IMR-90 (cell line): ENCODE measurements at regions not wholly inside any gene's neighbourhood (a gene's known extent, or its start where the extent isn't known, plus 50 kb on each side); places are given as distances from the start of the nearest gene placed in this dataset.

Source experiments
- ATAC-seq: fragments of 200-7000 bp; cut with Tn5 transposase; 2 replicates; pipeline ENCODE4 v1.9.1; 2020; ENCODE audit warnings: low read depth, mild to moderate bottlenecking, moderate library complexity
- BruUV-seq: library from RNA; stranded (reverse); fragments of 400-500 nt; replicated peaks from 2 replicates; lab custom pipeline; 2021; lab: Mats Ljungman, UMichigan
- CTCF ChIA-PET: fragments of 300-600 bp; formaldehyde crosslinking; extraction: SDS; loops from one replicate; lab custom pipeline; 2021; ENCODE audit warnings: antibody characterized with exemption; lab: Yijun Ruan, JAX
- POLR2A ChIA-PET: fragments of 300-600 bp; sonication (Branson Sonifier 250); formaldehyde crosslinking; loops from one replicate; lab custom pipeline; 2022; ENCODE audit warnings: antibody characterized with exemption; ENCODE audit not compliant: unreplicated experiment; lab: Charles Lee
- DNase-seq: peaks from one replicate; pipeline ENCODE4 v3.0.0; 2013
- H2AFZ ChIP-seq: replicated peaks from 2 replicates; pipeline ENCODE3; 2013; ENCODE audit warnings: low read length, mild to moderate bottlenecking; ENCODE audit not compliant: poor library complexity
- H2AK5ac ChIP-seq: 2 replicates; pipeline ENCODE4 v1.6.1; 2013; ENCODE audit warnings: low read depth, low read length, inconsistent platforms
- H2AK9ac ChIP-seq: replicated peaks from 2 replicates; pipeline ENCODE3; 2013; ENCODE audit warnings: mild to moderate bottlenecking, low read depth, low read length, moderate library complexity; ENCODE audit not compliant: poor library complexity
- H2BK120ac ChIP-seq: 2 replicates; pipeline ENCODE4 v1.6.1; 2013; ENCODE audit warnings: low read depth, low read length, inconsistent platforms
- H2BK15ac ChIP-seq: 3 replicates; pipeline ENCODE4 v1.6.1; 2013; ENCODE audit warnings: low read depth, low read length, inconsistent platforms
- H2BK20ac ChIP-seq: 2 replicates; pipeline ENCODE4 v1.6.1; 2013; ENCODE audit warnings: low read depth, mild to moderate bottlenecking, inconsistent platforms, low read length, moderate library complexity
- H2BK5ac ChIP-seq: 2 replicates; pipeline ENCODE4 v1.6.1; 2013; ENCODE audit warnings: mild to moderate bottlenecking, low read depth, low read length, inconsistent platforms; ENCODE audit not compliant: poor library complexity, severe bottlenecking
- H3K14ac ChIP-seq: replicated peaks from 2 replicates; pipeline ENCODE4 v1.6.1; 2013; ENCODE audit warnings: low read depth, low read length, inconsistent platforms
- H3K18ac ChIP-seq: 2 replicates; pipeline ENCODE4 v1.6.1; 2013; ENCODE audit warnings: low read depth, low read length, control low read depth
- H3K23ac ChIP-seq: 2 replicates; pipeline ENCODE4 v1.6.1; 2013; ENCODE audit warnings: low read depth, low read length, inconsistent platforms
- H3K27ac ChIP-seq: 2 replicates; pipeline ENCODE4 v1.5.1; 2013; ENCODE audit warnings: mild to moderate bottlenecking, control low read depth, low read length; ENCODE audit not compliant: insufficient read depth
- H3K27me3 ChIP-seq: 2 replicates; pipeline ENCODE4 v1.6.1; 2013; ENCODE audit warnings: low read length; ENCODE audit not compliant: control insufficient read depth, insufficient read depth
- H3K36me3 ChIP-seq: 2 replicates; pipeline ENCODE4 v1.6.1; 2013; ENCODE audit warnings: low read length, mixed read lengths; ENCODE audit not compliant: control insufficient read depth, insufficient read depth
- H3K4ac ChIP-seq: 2 replicates; pipeline ENCODE4 v1.6.1; 2013; ENCODE audit warnings: low read depth, low read length, inconsistent platforms
- H3K4me1 ChIP-seq: 2 replicates; pipeline ENCODE4 v1.6.1; 2013; ENCODE audit warnings: low read length, mixed read lengths; ENCODE audit not compliant: control insufficient read depth, insufficient read depth
- H3K4me2 ChIP-seq: 2 replicates; pipeline ENCODE4 v1.6.1; 2013; ENCODE audit warnings: low read depth, mild to moderate bottlenecking, control low read depth, low read length, moderate library complexity
- H3K4me3 ChIP-seq: 2 replicates; pipeline ENCODE4 v1.5.1; 2013; ENCODE audit warnings: low read depth, mild to moderate bottlenecking, control low read depth, low read length, moderate library complexity; ENCODE audit not compliant: insufficient read depth
- H3K56ac ChIP-seq: 2 replicates; pipeline ENCODE4 v1.6.1; 2013; ENCODE audit warnings: low read length, inconsistent platforms; ENCODE audit not compliant: insufficient read depth; ENCODE audit errors: extremely low read depth
- H3K79me1 ChIP-seq, 2 experiments: 2 replicates each; pipeline ENCODE4 v1.6.1; 2013; ENCODE audit warnings: low read length in 2 of 2, inconsistent platforms in 1 of 2, low read depth in 1 of 2
- H3K9ac ChIP-seq: 2 replicates; pipeline ENCODE4 v1.6.1; 2013; ENCODE audit warnings: low read depth, low read length, control low read depth
- H3K9me1 ChIP-seq: 2 replicates; pipeline ENCODE4 v1.6.1; 2013; ENCODE audit warnings: low read length, inconsistent platforms; ENCODE audit not compliant: insufficient read depth
- H3K9me3 ChIP-seq: 2 replicates; pipeline ENCODE4 v1.6.1; 2013; ENCODE audit warnings: low read length; ENCODE audit not compliant: control insufficient read depth, insufficient read depth
- H4K20me1 ChIP-seq: 2 replicates; pipeline ENCODE4 v1.6.1; 2013; ENCODE audit warnings: low read length, inconsistent platforms; ENCODE audit not compliant: insufficient read depth
- H4K5ac ChIP-seq: 2 replicates; pipeline ENCODE4 v1.6.1; 2013; ENCODE audit warnings: mild to moderate bottlenecking, low read depth, low read length, control low read depth
- H4K8ac ChIP-seq, 2 experiments: 2 replicates each; pipeline ENCODE4 v1.6.1; 2013; ENCODE audit warnings: low read depth in 2 of 2, low read length in 2 of 2, control low read depth in 1 of 2, inconsistent platforms in 1 of 2
- H4K91ac ChIP-seq: 2 replicates; pipeline ENCODE4 v1.6.1; 2013; ENCODE audit warnings: low read depth, low read length, inconsistent platforms; ENCODE audit not compliant: insufficient read depth
- BHLHE40 ChIP-seq: fragments of 150-350 bp; IDR thresholded peaks from 2 replicates; pipeline ENCODE4 v1.6.1; 2016; ENCODE audit warnings: mild to moderate bottlenecking, low read depth, low read length
- CEBPB ChIP-seq: IDR thresholded peaks from 2 replicates; pipeline ENCODE4 v1.6.1; 2012; ENCODE audit warnings: low read depth, low read length, improper control_type of control experiment
- CHD1 ChIP-seq: IDR thresholded peaks from 2 replicates; pipeline ENCODE4 v1.6.1; 2012; ENCODE audit warnings: low read depth, low read length, improper control_type of control experiment
- CTCF ChIP-seq: conservative IDR thresholded peaks from 2 replicates; pipeline ENCODE4 v1.5.1; 2012; ENCODE audit warnings: mild to moderate bottlenecking, low read depth, low read length, improper control_type of control experiment
- ELK1 ChIP-seq: fragments of 150-350 bp; IDR thresholded peaks from 2 replicates; pipeline ENCODE4 v1.6.1; 2016; ENCODE audit warnings: low read depth, mild to moderate bottlenecking, low read length, moderate library complexity, borderline replicate concordance
- FOS ChIP-seq: fragments of 150-350 bp; IDR thresholded peaks from 2 replicates; pipeline ENCODE4 v1.6.1; 2016; ENCODE audit warnings: low read depth, low read length
- MAFK ChIP-seq: IDR thresholded peaks from 2 replicates; pipeline ENCODE4 v1.6.1; 2012; ENCODE audit warnings: low read depth, low read length, improper control_type of control experiment
- MAZ ChIP-seq: IDR thresholded peaks from 2 replicates; pipeline ENCODE4 v1.6.1; 2012; ENCODE audit warnings: low read depth, mild to moderate bottlenecking, low read length, improper control_type of control experiment, moderate library complexity, borderline replicate concordance
- MXI1 ChIP-seq: IDR thresholded peaks from 2 replicates; pipeline ENCODE4 v1.6.1; 2012; ENCODE audit warnings: low read depth, mild to moderate bottlenecking, low read length, moderate library complexity, borderline replicate concordance
- POLR2A ChIP-seq: IDR thresholded peaks from 2 replicates; pipeline ENCODE4 v1.6.1; 2012; ENCODE audit warnings: mild to moderate bottlenecking, low read depth, low read length
- RAD21 ChIP-seq: IDR thresholded peaks from 2 replicates; pipeline ENCODE4 v1.6.1; 2012; ENCODE audit warnings: low read length, improper control_type of control experiment
- RCOR1 ChIP-seq: IDR thresholded peaks from 2 replicates; pipeline ENCODE4 v1.6.1; 2012; ENCODE audit warnings: mild to moderate bottlenecking, low read length, improper control_type of control experiment; ENCODE audit not compliant: insufficient replicate concordance
- RFX5 ChIP-seq: IDR thresholded peaks from 2 replicates; pipeline ENCODE4 v1.8.0; 2012; ENCODE audit warnings: low read depth, mild to moderate bottlenecking, low read length, moderate library complexity
- SMC3 ChIP-seq: fragments of 150-350 bp; IDR thresholded peaks from 2 replicates; pipeline ENCODE4 v1.6.1; 2016; ENCODE audit warnings: low read depth, mild to moderate bottlenecking, antibody characterized with exemption, low read length, moderate library complexity
- USF2 ChIP-seq: fragments of 150-350 bp; IDR thresholded peaks from 2 replicates; pipeline ENCODE4 v1.6.1; 2017; ENCODE audit warnings: mild to moderate bottlenecking, antibody characterized with exemption, low read length, low read depth
- dilution Hi-C: fragments of 300-500 bp; cut with HindIII; formaldehyde crosslinking; loops from one replicate; pipeline ENCODE4 v1.14.3; 2018; ENCODE audit warnings: low sequenced_read_pairs; ENCODE audit not compliant: unreplicated experiment
- in situ Hi-C: fragments of 300-500 bp; cut with MboI; formaldehyde crosslinking; loops from 3 replicates; pipeline ENCODE4 v1.14.3; 2019; ENCODE audit warnings: low sequenced_read_pairs, inconsistent platforms, mixed read lengths
- intact Hi-C: fragments of 100-400 bp; cut with micrococcal nuclease; formaldehyde crosslinking; loops from 2 replicates; pipeline ENCODE4 v1.10.0; 2022

- no peak for ATAC-seq
- no peak overlapping the region for H4K5ac ChIP-seq
- H3K27me3 ChIP-seq, result no peaks in the 10 kb centered on the region
- no peak overlapping the region for H4K8ac ChIP-seq
- H3K27ac ChIP-seq, result no peak overlapping the region
- no peak overlapping the region for H2AFZ ChIP-seq
- POLR2A ChIA-PET, result no interaction called here
- H3K56ac ChIP-seq, result no peak overlapping the region
- 0 out of 2 replicates have a peak, but pooled peaks cover 2% of the 10 kb centered on the region for H3K9me3 ChIP-seq
- H3K23ac ChIP-seq, result no peak overlapping the region
- H2AK5ac ChIP-seq, result no peak overlapping the region
- H3K9me1 ChIP-seq, result no peaks in the 10 kb centered on the region
- no peak overlapping the region for H3K4ac ChIP-seq
- H2BK15ac ChIP-seq, result no peak overlapping the region
- no peak overlapping the region for H4K91ac ChIP-seq
- dilution Hi-C loops, result no loop called here
- no peak overlapping the region for H2BK120ac ChIP-seq
- DNase-seq, result no peak
- no peak overlapping the region for H2BK20ac ChIP-seq
- no peaks in the 10 kb centered on the region for H3K79me1 ChIP-seq
- no peak overlapping the region for H3K14ac ChIP-seq
- H4K20me1 ChIP-seq, result no peaks in the 10 kb centered on the region
- in situ Hi-C loops, result no loop called here
- TF ChIP-seq ELK1, result no peak
- TF ChIP-seq CEBPB, result no peak
- TF ChIP-seq MAZ, result no peak
- TF ChIP-seq MXI1, result no peak
- TF ChIP-seq RCOR1, result no peak
- no peak for TF ChIP-seq FOS
- no peak for TF ChIP-seq CHD1
- no peak for TF ChIP-seq BHLHE40
- TF ChIP-seq CTCF, result no peak
- no peak for TF ChIP-seq SMC3
- no peak for TF ChIP-seq MAFK
- no peak for TF ChIP-seq POLR2A
- no peak for TF ChIP-seq RFX5
- TF ChIP-seq RAD21, result no peak
- TF ChIP-seq USF2, result no peak
- H3K4me2 ChIP-seq, result no peak overlapping the region
- no peak overlapping the region for H3K9ac ChIP-seq
- intact Hi-C loops, result loop anchor here (10.0 kb wide), 2 partner anchors 62 to 1638 kb away; no protein-coding TSS in a partner anchor
- no peak overlapping the region for H2BK5ac ChIP-seq
- H3K36me3 ChIP-seq, result no peaks in the 10 kb centered on the region
- H3K18ac ChIP-seq, result no peak overlapping the region
- H3K4me1 ChIP-seq, result no peaks in the 10 kb centered on the region
- BruUV-seq, result no TSS peak
- no peak overlapping the region for H3K4me3 ChIP-seq
- CTCF ChIA-PET, result no interaction called here
- H2AK9ac ChIP-seq, result no peak overlapping the region
Measured at GRCh38 chr2:57182916-57183315, 863.7 kb upstream of the VRK2 start.
